ENCODE measurements at regions not wholly inside any gene's neighbourhood (a gene's known extent, or its start where the extent isn't known, plus 50 kb on each side); places are given as distances from the start of the nearest gene placed in this dataset.

- no peak for DNase-seq
- Histone ChIP-seq H3K4me3 (no peak overlapping the region), H3K4me1 (no peaks in the 10 kb centered on the region), H3K9me3 (no peaks in the 10 kb centered on the region), H3K36me3 (no peaks in the 10 kb centered on the region), H3K27me3 (peaks cover 0 to 13% of the 10 kb centered on the region in 2 donors), H3K27ac (no peak overlapping the region)
- TF ChIP-seq CTCF (IDR thresholded peaks at IDR 0.05), result no peak
- intact Hi-C loops (cut with DNase I; ENCODE audit: low total_unique reads), result no loop called here
Measured at GRCh38 chr20:24236963-24237362, 232.5 kb upstream of the SYNDIG1 start.

GRCh38 chr20:24236201-24236600, 233.2 kb upstream of the SYNDIG1 start:
- intact Hi-C loops (cut with DNase I; ENCODE audit: low total_unique reads), result no loop called here
- Histone ChIP-seq H3K27ac (no peak overlapping the region), H3K4me1 (no peaks in the 10 kb centered on the region), H3K4me3 (no peak overlapping the region), H3K9me3 (no peaks in the 10 kb centered on the region), H3K27me3 (peaks cover 0 to 5% of the 10 kb centered on the region in 2 donors), H3K36me3 (no peaks in the 10 kb centered on the region)
- no peak for DNase-seq
- TF ChIP-seq CTCF (IDR thresholded peaks at IDR 0.05), result no peak

GRCh38 chr20:24235296-24236175, 233.9 kb upstream of the SYNDIG1 start:
- Histone ChIP-seq H3K4me1 (no peaks in the 10 kb centered on the region), H3K9me3 (no peaks in the 10 kb centered on the region), H3K27me3 (no peaks in the 10 kb centered on the region), H3K27ac (no peak overlapping the region), H3K4me3 (no peak overlapping the region), H3K36me3 (no peaks in the 10 kb centered on the region)
- no peak for TF ChIP-seq CTCF (IDR thresholded peaks at IDR 0.05)
- intact Hi-C loops (cut with DNase I; ENCODE audit: low total_unique reads), result no loop called here
- DNase-seq, result no peak

GRCh38 chr20:24227600-24227999, 239.0 kb upstream of the GGTLC1 start:
- intact Hi-C loops (cut with DNase I; ENCODE audit: low total_unique reads), result no loop called here
- DNase-seq, result no peak
- no peak overlapping the region for H3K4me3 ChIP-seq
- no peak overlapping the region for H3K27ac ChIP-seq
- no peaks in the 10 kb centered on the region for H3K27me3 ChIP-seq
- no peak for TF ChIP-seq CTCF (IDR thresholded peaks at IDR 0.05)
- H3K4me1 ChIP-seq, result no peaks in the 10 kb centered on the region
- H3K9me3 ChIP-seq, result no peaks in the 10 kb centered on the region
- no peaks in the 10 kb centered on the region for H3K36me3 ChIP-seq

GRCh38 chr20:24212494-24212893, 223.9 kb upstream of the GGTLC1 start:
- Histone ChIP-seq H3K27me3 (peaks cover 0 to 29% of the 10 kb centered on the region in 2 donors), H3K36me3 (no peaks in the 10 kb centered on the region), H3K4me1 (no peaks in the 10 kb centered on the region), H3K9me3 (no peaks in the 10 kb centered on the region), H3K4me3 (no peak overlapping the region), H3K27ac (no peak overlapping the region)
- intact Hi-C loops (cut with DNase I; ENCODE audit: low total_unique reads), result no loop called here
- no peak for TF ChIP-seq CTCF (IDR thresholded peaks at IDR 0.05)
- no peak for DNase-seq
